ENCODE measurements at regions not wholly inside any gene's neighbourhood (a gene's known extent, or its start where the extent isn't known, plus 50 kb on each side); places are given as distances from the start of the nearest gene placed in this dataset.

DNA sequence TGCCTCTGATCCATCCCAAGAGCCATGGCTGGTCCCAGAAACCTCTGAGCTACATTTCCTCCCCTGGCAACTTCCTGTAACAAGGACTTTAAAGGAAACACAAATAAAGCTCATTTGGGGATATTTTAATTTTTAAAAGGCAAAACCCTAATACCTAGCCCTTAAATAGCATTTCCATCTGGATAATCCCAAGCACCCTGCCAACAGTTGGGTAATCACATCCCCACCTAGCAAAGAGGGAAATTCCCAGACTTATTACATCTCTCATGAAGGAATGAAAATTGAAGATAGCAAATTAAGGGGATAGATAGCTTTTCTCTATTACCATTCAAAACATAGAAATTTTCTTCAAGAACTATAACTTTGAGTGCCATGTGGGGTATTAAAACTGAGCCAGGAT lies 213.7 kb upstream of the BMP4 start:
- TF ChIP-seq POLR2A (IDR thresholded peaks at IDR 0.05) (no peak), POLR2AphosphoS5 (IDR thresholded peaks at IDR 0.05) (no peak)
- TF ChIP-seq, protein P1, sequence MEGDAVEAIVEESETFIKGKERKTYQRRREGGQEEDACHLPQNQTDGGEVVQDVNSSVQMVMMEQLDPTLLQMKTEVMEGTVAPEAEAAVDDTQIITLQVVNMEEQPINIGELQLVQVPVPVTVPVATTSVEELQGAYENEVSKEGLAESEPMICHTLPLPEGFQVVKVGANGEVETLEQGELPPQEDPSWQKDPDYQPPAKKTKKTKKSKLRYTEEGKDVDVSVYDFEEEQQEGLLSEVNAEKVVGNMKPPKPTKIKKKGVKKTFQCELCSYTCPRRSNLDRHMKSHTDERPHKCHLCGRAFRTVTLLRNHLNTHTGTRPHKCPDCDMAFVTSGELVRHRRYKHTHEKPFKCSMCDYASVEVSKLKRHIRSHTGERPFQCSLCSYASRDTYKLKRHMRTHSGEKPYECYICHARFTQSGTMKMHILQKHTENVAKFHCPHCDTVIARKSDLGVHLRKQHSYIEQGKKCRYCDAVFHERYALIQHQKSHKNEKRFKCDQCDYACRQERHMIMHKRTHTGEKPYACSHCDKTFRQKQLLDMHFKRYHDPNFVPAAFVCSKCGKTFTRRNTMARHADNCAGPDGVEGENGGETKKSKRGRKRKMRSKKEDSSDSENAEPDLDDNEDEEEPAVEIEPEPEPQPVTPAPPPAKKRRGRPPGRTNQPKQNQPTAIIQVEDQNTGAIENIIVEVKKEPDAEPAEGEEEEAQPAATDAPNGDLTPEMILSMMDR (IDR thresholded peaks at IDR 0.05) = no peak
